ENCODE measurements at regions not wholly inside any gene's neighbourhood (a gene's known extent, or its start where the extent isn't known, plus 50 kb on each side); places are given as distances from the start of the nearest gene placed in this dataset.

GRCh38 chr10:107918171-107918570 lies 753.7 kb upstream of the SORCS1 start:
- H3K27me3 ChIP-seq (ENCODE audit: control insufficient read depth in 2 of 2, insufficient read depth in 1 of 2, low read length in 1 of 2), result peaks cover 6 to 21% of the 10 kb centered on the region in 2 donors
- no peaks in the 10 kb centered on the region for H3K9me3 ChIP-seq (ENCODE audit: control insufficient read depth in 2 of 2, insufficient read depth in 1 of 2, low read length in 1 of 2)
- H3K27ac ChIP-seq (ENCODE audit: low read depth in 1 of 2, low read length in 1 of 2), result no peak overlapping the region
- DNase-seq (ENCODE audit: low read depth in 6 of 9, low spot score in 9 of 9), result no peak
- H3K4me1 ChIP-seq (ENCODE audit: control insufficient read depth in 2 of 2, insufficient read depth in 2 of 2, low read length in 2 of 2), result no peaks in the 10 kb centered on the region
- WGBS, result 98% methylated on average over 4 of the region's 4 CpGs
- no peak overlapping the region for H3K4me3 ChIP-seq (ENCODE audit: low read length in 2 of 2)
- no peaks in the 10 kb centered on the region for H3K36me3 ChIP-seq (ENCODE audit: control insufficient read depth in 2 of 2, insufficient read depth in 2 of 2, low read length in 1 of 2)

DNA sequence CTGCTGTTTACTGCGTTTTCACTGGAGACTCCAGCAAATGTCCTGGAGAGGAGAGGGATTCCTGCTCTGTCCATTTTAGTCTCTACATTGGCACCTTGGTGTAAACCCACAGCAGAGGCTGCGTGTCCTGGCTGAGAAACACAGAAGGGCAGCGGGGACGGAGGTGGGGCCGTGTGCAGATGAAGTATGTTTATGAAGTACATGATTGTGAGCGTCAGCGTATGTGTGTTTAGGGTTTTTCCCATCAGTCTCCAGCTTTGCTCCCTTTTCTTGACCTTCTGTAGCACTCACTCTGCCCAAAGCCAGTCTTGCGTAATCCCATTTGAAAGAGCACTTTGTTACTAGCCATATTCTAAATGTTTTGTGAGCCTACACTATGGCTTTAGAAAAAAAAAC lies 750.7 kb upstream of the SORCS1 start:
- Histone ChIP-seq H3K4me1 (ENCODE audit: control insufficient read depth in 2 of 2, insufficient read depth in 2 of 2, low read length in 2 of 2) (no peaks in the 10 kb centered on the region), H3K36me3 (ENCODE audit: control insufficient read depth in 2 of 2, insufficient read depth in 2 of 2, low read length in 1 of 2) (no peaks in the 10 kb centered on the region), H3K9me3 (ENCODE audit: control insufficient read depth in 2 of 2, insufficient read depth in 1 of 2, low read length in 1 of 2) (no peaks in the 10 kb centered on the region), H3K27ac (ENCODE audit: low read depth in 1 of 2, low read length in 1 of 2) (no peak overlapping the region), H3K4me3 (ENCODE audit: low read length in 2 of 2) (no peak overlapping the region), H3K27me3 (ENCODE audit: control insufficient read depth in 2 of 2, insufficient read depth in 1 of 2, low read length in 1 of 2) (peaks cover 6 to 21% of the 10 kb centered on the region in 2 donors)
- 13% methylated on average over 8 of the region's 8 CpGs for WGBS
- no peak for DNase-seq (ENCODE audit: low read depth in 6 of 9, low spot score in 9 of 9)

GRCh38 chr10:107914450-107915214 lies 750.1 kb upstream of the SORCS1 start:
- no peak overlapping the region for H3K27ac ChIP-seq (ENCODE audit: low read depth in 1 of 2, low read length in 1 of 2)
- 3% methylated on average over 78 of the region's 78 CpGs for WGBS

GRCh38 chr10:107913317-107914294 lies 749.1 kb upstream of the SORCS1 start:
- H3K4me1 ChIP-seq (ENCODE audit: control insufficient read depth in 2 of 2, insufficient read depth in 2 of 2, low read length in 2 of 2), result no peaks in the 10 kb centered on the region

More at GRCh38 chr10:107914450-107915214, 750.1 kb upstream of the SORCS1 start:
- Histone ChIP-seq H3K36me3 (ENCODE audit: control insufficient read depth in 2 of 2, insufficient read depth in 2 of 2, low read length in 1 of 2) (no peaks in the 10 kb centered on the region), H3K9me3 (ENCODE audit: control insufficient read depth in 2 of 2, insufficient read depth in 1 of 2, low read length in 1 of 2) (no peaks in the 10 kb centered on the region), H3K27me3 (ENCODE audit: control insufficient read depth in 2 of 2, insufficient read depth in 1 of 2, low read length in 1 of 2) (peaks cover 6 to 21% of the 10 kb centered on the region in 2 donors), H3K4me3 (ENCODE audit: low read length in 2 of 2) (no peak overlapping the region), H3K4me1 (ENCODE audit: control insufficient read depth in 2 of 2, insufficient read depth in 2 of 2, low read length in 2 of 2) (no peaks in the 10 kb centered on the region)
- DNase-seq (ENCODE audit: low read depth in 6 of 9, low spot score in 9 of 9), result no peak

DNA sequence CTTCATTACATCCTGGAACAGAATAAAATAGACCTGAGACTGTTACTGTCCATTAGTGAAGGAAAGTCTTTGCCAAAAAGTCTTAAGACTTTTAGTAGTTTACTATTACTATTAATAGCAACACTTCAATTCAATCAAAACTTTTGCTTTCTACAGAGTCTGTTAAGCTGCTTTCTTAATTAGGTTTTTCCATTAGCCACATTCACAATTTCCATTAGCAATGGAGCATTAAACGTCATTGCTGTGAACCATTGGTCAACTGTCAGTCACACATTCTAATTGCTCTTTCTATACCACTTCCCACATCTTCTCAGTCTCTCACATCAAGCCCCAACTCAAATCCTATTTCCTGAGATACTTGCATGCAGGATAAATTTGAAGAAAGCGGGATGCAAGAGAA lies 736.6 kb upstream of the SORCS1 start:
- Histone ChIP-seq H3K4me1 (ENCODE audit: control insufficient read depth in 2 of 2, insufficient read depth in 2 of 2, low read length in 2 of 2) (no peaks in the 10 kb centered on the region), H3K27ac (ENCODE audit: low read depth in 1 of 2, low read length in 1 of 2) (no peak overlapping the region), H3K27me3 (ENCODE audit: control insufficient read depth in 2 of 2, insufficient read depth in 1 of 2, low read length in 1 of 2) (no peaks in the 10 kb centered on the region), H3K9me3 (ENCODE audit: control insufficient read depth in 2 of 2, insufficient read depth in 1 of 2, low read length in 1 of 2) (no peaks in the 10 kb centered on the region), H3K36me3 (ENCODE audit: control insufficient read depth in 2 of 2, insufficient read depth in 2 of 2, low read length in 1 of 2) (no peaks in the 10 kb centered on the region), H3K4me3 (ENCODE audit: low read length in 2 of 2) (no peak overlapping the region)
- WGBS, result 91% methylated on average over 2 of the region's 2 CpGs
- DNase-seq (ENCODE audit: low read depth in 6 of 9, low spot score in 9 of 9), result no peak

More at GRCh38 chr10:107913317-107914294, 749.1 kb upstream of the SORCS1 start:
- no peak overlapping the region for H3K4me3 ChIP-seq (ENCODE audit: low read length in 2 of 2)
- 21% methylated on average over 6 of the region's 6 CpGs for WGBS
- H3K27ac ChIP-seq (ENCODE audit: low read depth in 1 of 2, low read length in 1 of 2), result no peak overlapping the region
- H3K9me3 ChIP-seq (ENCODE audit: control insufficient read depth in 2 of 2, insufficient read depth in 1 of 2, low read length in 1 of 2), result no peaks in the 10 kb centered on the region
- peaks cover 6 to 21% of the 10 kb centered on the region in 2 donors for H3K27me3 ChIP-seq (ENCODE audit: control insufficient read depth in 2 of 2, insufficient read depth in 1 of 2, low read length in 1 of 2)
- no peaks in the 10 kb centered on the region for H3K36me3 ChIP-seq (ENCODE audit: control insufficient read depth in 2 of 2, insufficient read depth in 2 of 2, low read length in 1 of 2)
- no peak for DNase-seq (ENCODE audit: low read depth in 6 of 9, low spot score in 9 of 9)

GRCh38 chr10:107900131-107900530 lies 735.6 kb upstream of the SORCS1 start:
- H3K36me3 ChIP-seq (ENCODE audit: control insufficient read depth in 2 of 2, insufficient read depth in 2 of 2, low read length in 1 of 2), result no peaks in the 10 kb centered on the region
- WGBS, result 94% methylated on average over 5 of the region's 5 CpGs
- H3K4me1 ChIP-seq (ENCODE audit: control insufficient read depth in 2 of 2, insufficient read depth in 2 of 2, low read length in 2 of 2), result no peaks in the 10 kb centered on the region
- H3K27ac ChIP-seq (ENCODE audit: low read depth in 1 of 2, low read length in 1 of 2), result no peak overlapping the region
- H3K9me3 ChIP-seq (ENCODE audit: control insufficient read depth in 2 of 2, insufficient read depth in 1 of 2, low read length in 1 of 2), result no peaks in the 10 kb centered on the region
- DNase-seq (ENCODE audit: low read depth in 6 of 9, low spot score in 9 of 9), result no peak
- no peaks in the 10 kb centered on the region for H3K27me3 ChIP-seq (ENCODE audit: control insufficient read depth in 2 of 2, insufficient read depth in 1 of 2, low read length in 1 of 2)
- no peak overlapping the region for H3K4me3 ChIP-seq (ENCODE audit: low read length in 2 of 2)

- Histone ChIP-seq H3K27me3 (ENCODE audit: control insufficient read depth in 2 of 2, insufficient read depth in 1 of 2, low read length in 1 of 2) (no peaks in the 10 kb centered on the region), H3K4me3 (ENCODE audit: low read length in 2 of 2) (no peak overlapping the region), H3K9me3 (ENCODE audit: control insufficient read depth in 2 of 2, insufficient read depth in 1 of 2, low read length in 1 of 2) (no peaks in the 10 kb centered on the region), H3K27ac (ENCODE audit: low read depth in 1 of 2, low read length in 1 of 2) (no peak overlapping the region), H3K4me1 (ENCODE audit: control insufficient read depth in 2 of 2, insufficient read depth in 2 of 2, low read length in 2 of 2) (no peaks in the 10 kb centered on the region), H3K36me3 (ENCODE audit: control insufficient read depth in 2 of 2, insufficient read depth in 2 of 2, low read length in 1 of 2) (no peaks in the 10 kb centered on the region)
- WGBS, result 77% methylated on average over 4 of the region's 4 CpGs
- no peak for DNase-seq (ENCODE audit: low read depth in 6 of 9, low spot score in 9 of 9)
Measured at GRCh38 chr10:107899502-107900062, 735.1 kb upstream of the SORCS1 start.

GRCh38 chr10:107899075-107899474 lies 734.6 kb upstream of the SORCS1 start:
- DNase-seq (ENCODE audit: low read depth in 6 of 9, low spot score in 9 of 9), result no peak
- WGBS, result 91% methylated on average over 4 of the region's 4 CpGs
- H3K36me3 ChIP-seq (ENCODE audit: control insufficient read depth in 2 of 2, insufficient read depth in 2 of 2, low read length in 1 of 2), result no peaks in the 10 kb centered on the region
- no peak overlapping the region for H3K27ac ChIP-seq (ENCODE audit: low read depth in 1 of 2, low read length in 1 of 2)
- no peaks in the 10 kb centered on the region for H3K9me3 ChIP-seq (ENCODE audit: control insufficient read depth in 2 of 2, insufficient read depth in 1 of 2, low read length in 1 of 2)
- H3K27me3 ChIP-seq (ENCODE audit: control insufficient read depth in 2 of 2, insufficient read depth in 1 of 2, low read length in 1 of 2), result no peaks in the 10 kb centered on the region
- H3K4me3 ChIP-seq (ENCODE audit: low read length in 2 of 2), result no peak overlapping the region
- no peaks in the 10 kb centered on the region for H3K4me1 ChIP-seq (ENCODE audit: control insufficient read depth in 2 of 2, insufficient read depth in 2 of 2, low read length in 2 of 2)

- Histone ChIP-seq H3K27me3 (ENCODE audit: control insufficient read depth in 2 of 2, insufficient read depth in 1 of 2, low read length in 1 of 2) (no peaks in the 10 kb centered on the region), H3K36me3 (ENCODE audit: control insufficient read depth in 2 of 2, insufficient read depth in 2 of 2, low read length in 1 of 2) (no peaks in the 10 kb centered on the region), H3K27ac (ENCODE audit: low read depth in 1 of 2, low read length in 1 of 2) (no peak overlapping the region), H3K4me1 (ENCODE audit: control insufficient read depth in 2 of 2, insufficient read depth in 2 of 2, low read length in 2 of 2) (no peaks in the 10 kb centered on the region), H3K4me3 (ENCODE audit: low read length in 2 of 2) (no peak overlapping the region), H3K9me3 (ENCODE audit: control insufficient read depth in 2 of 2, insufficient read depth in 1 of 2, low read length in 1 of 2) (no peaks in the 10 kb centered on the region)
- DNase-seq (ENCODE audit: low read depth in 6 of 9, low spot score in 9 of 9), result no peak
- 90% methylated on average over 4 of the region's 4 CpGs for WGBS
Measured at GRCh38 chr10:107898392-107898791, 733.9 kb upstream of the SORCS1 start.
